HG03196 (cell line): ENCODE measurements at regions not wholly inside any gene's neighbourhood (a gene's known extent, or its start where the extent isn't known, plus 50 kb on each side); places are given as distances from the start of the nearest gene placed in this dataset.
"Not testable (repeated sequence)": the region's sequence is repeated elsewhere in the genome, so short reads cannot be mapped to it uniquely, and the experiment has no call there.

Experiments
- ATAC-seq: cut with Tn5 transposase; IDR thresholded peaks from one replicate; pipeline ENCODE4 v1.9.1; 2021; ENCODE audit not compliant: unreplicated experiment

- ATAC-seq, result no peak
Measured at GRCh38 chr1:187498028-187498427, 669.3 kb downstream of the PLA2G4A start.

GRCh38 chr1:187504779-187505178 is 676.0 kb downstream of the PLA2G4A start:
- ATAC-seq, result no peak

GRCh38 chr1:187509091-187509490 is 680.3 kb downstream of the PLA2G4A start:
- ATAC-seq, result no peak

- no peak for ATAC-seq
Measured at GRCh38 chr1:187513190-187513589, 684.4 kb downstream of the PLA2G4A start.

GRCh38 chr1:187514110-187514509 is 685.4 kb downstream of the PLA2G4A start:
- no peak for ATAC-seq

- ATAC-seq, result no peak
Measured at GRCh38 chr1:187516874-187517273, 688.1 kb downstream of the PLA2G4A start.

GRCh38 chr1:187517546-187517945 is 688.8 kb downstream of the PLA2G4A start:
- no peak for ATAC-seq

GRCh38 chr1:187527346-187527745 is 698.6 kb downstream of the PLA2G4A start:
- no peak for ATAC-seq

GRCh38 chr1:187537936-187538335 is 709.2 kb downstream of the PLA2G4A start:
- no peak for ATAC-seq

GRCh38 chr1:187549540-187549939 is 720.8 kb downstream of the PLA2G4A start:
- no peak for ATAC-seq

GRCh38 chr1:187551061-187551460 is 722.3 kb downstream of the PLA2G4A start:
- no peak for ATAC-seq

- no peak for ATAC-seq
Measured at GRCh38 chr1:187563191-187563590, 734.4 kb downstream of the PLA2G4A start.

- ATAC-seq, result no peak
Measured at GRCh38 chr1:187566354-187566753, 737.6 kb downstream of the PLA2G4A start.

GRCh38 chr1:187568067-187568466 is 739.3 kb downstream of the PLA2G4A start:
- ATAC-seq, result no peak

GRCh38 chr1:187570166-187570565 is 741.4 kb downstream of the PLA2G4A start:
- no peak for ATAC-seq

GRCh38 chr1:187577610-187578009 is 748.9 kb downstream of the PLA2G4A start:
- ATAC-seq, result no peak

GRCh38 chr1:187588917-187589316 is 760.2 kb downstream of the PLA2G4A start:
- no peak for ATAC-seq

- ATAC-seq, result no peak
Measured at GRCh38 chr1:187605736-187606135, 777.0 kb downstream of the PLA2G4A start.

GRCh38 chr1:187615853-187616735 is 787.3 kb downstream of the PLA2G4A start:
- not testable (repeated sequence) for ATAC-seq

GRCh38 chr1:187616830-187617229 is 788.1 kb downstream of the PLA2G4A start:
- ATAC-seq, result not testable (repeated sequence)

- no peak for ATAC-seq
Measured at GRCh38 chr1:187617776-187618175, 789.0 kb downstream of the PLA2G4A start.

GRCh38 chr1:187619175-187619574 is 790.4 kb downstream of the PLA2G4A start:
- ATAC-seq, result no peak

- no peak for ATAC-seq
Measured at GRCh38 chr1:187621951-187622350, 793.2 kb downstream of the PLA2G4A start.
